DND-41 (cell line): ENCODE measurements at regions not wholly inside any gene's neighbourhood (a gene's known extent, or its start where the extent isn't known, plus 50 kb on each side); places are given as distances from the start of the nearest gene placed in this dataset.

Experiments used
- EZH2 ChIP-seq: IDR thresholded peaks from 3 replicates; pipeline ENCODE4 v1.6.1; 2012; ENCODE audit warnings: borderline replicate concordance, low read depth, mild to moderate bottlenecking, moderate library complexity, low read length, inconsistent platforms; ENCODE audit not compliant: severe bottlenecking
- TF ChIP-seq, protein P1 (sequence below): IDR thresholded peaks from 2 replicates; pipeline ENCODE4 v1.5.1; 2012; ENCODE audit warnings: borderline replicate concordance, low read length, moderate library complexity, mild to moderate bottlenecking; ENCODE audit not compliant: poor library complexity, severe bottlenecking; ENCODE audit errors: extremely low read depth

DNA sequence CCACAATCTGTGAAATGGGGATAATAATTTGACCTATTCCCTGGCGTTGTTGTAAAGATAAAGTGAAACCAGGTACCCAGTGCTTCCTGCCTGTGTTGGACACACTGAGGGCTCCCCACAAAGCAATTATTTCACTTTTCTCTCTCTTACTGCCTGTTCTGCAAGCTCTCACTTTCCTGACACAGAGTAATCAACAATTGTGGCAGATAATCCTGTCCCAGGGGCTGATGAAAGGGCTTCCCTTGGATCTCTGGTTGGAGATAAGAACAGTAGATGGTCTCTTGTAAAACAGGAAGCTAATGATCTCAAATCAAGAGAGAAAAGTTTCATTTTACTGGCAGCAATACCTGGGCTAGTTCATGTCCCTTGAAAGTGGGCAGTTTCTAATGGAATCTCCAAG is 190.4 kb upstream of the EPHA4 start:
- TF ChIP-seq, protein P1, sequence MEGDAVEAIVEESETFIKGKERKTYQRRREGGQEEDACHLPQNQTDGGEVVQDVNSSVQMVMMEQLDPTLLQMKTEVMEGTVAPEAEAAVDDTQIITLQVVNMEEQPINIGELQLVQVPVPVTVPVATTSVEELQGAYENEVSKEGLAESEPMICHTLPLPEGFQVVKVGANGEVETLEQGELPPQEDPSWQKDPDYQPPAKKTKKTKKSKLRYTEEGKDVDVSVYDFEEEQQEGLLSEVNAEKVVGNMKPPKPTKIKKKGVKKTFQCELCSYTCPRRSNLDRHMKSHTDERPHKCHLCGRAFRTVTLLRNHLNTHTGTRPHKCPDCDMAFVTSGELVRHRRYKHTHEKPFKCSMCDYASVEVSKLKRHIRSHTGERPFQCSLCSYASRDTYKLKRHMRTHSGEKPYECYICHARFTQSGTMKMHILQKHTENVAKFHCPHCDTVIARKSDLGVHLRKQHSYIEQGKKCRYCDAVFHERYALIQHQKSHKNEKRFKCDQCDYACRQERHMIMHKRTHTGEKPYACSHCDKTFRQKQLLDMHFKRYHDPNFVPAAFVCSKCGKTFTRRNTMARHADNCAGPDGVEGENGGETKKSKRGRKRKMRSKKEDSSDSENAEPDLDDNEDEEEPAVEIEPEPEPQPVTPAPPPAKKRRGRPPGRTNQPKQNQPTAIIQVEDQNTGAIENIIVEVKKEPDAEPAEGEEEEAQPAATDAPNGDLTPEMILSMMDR: no peak
- no peak for TF ChIP-seq EZH2
